HepG2 (cell line): ENCODE measurements at regions not wholly inside any gene's neighbourhood (a gene's known extent, or its start where the extent isn't known, plus 50 kb on each side); places are given as distances from the start of the nearest gene placed in this dataset.

Source experiments
- ATAC-seq: fragments of 200-7000 bp; cut with Tn5 transposase; 3 replicates; pipeline ENCODE4 v1.9.1; 2020; ENCODE audit warnings: mild to moderate bottlenecking, moderate library complexity
- BruUV-seq: library from RNA; stranded (reverse); fragments of 400-500 nt; replicated peaks from 2 replicates; lab custom pipeline; 2021; lab: Mats Ljungman, UMichigan
- CTCF ChIA-PET: fragments of 300-600 bp; formaldehyde crosslinking; extraction: SDS; loops from one replicate; lab custom pipeline; 2021; ENCODE audit warnings: low total read pairs, inconsistent platforms, low intra/inter-chr PET ratio; lab: Yijun Ruan, JAX
- POLR2A ChIA-PET: fragments of 350-600 bp; sonication (Branson Sonifier 250); formaldehyde crosslinking; loops from one replicate; lab custom pipeline; 2020; ENCODE audit warnings: antibody characterized with exemption, inconsistent platforms; lab: Yijun Ruan, JAX
- DNase-seq: peaks from one replicate; pipeline ENCODE4 v3.0.0-alpha.2; 2015; ENCODE audit warnings: low spot score
- FAIRE-seq: peaks from 3 replicates; lab custom pipeline; 2011; peaks lifted over from hg19 to GRCh38; lab: Jason Lieb, UNC
- H2AFZ ChIP-seq: one replicate; pipeline ENCODE4 v1.6.1; 2011; ENCODE audit warnings: low read length, inconsistent platforms
- H3K27ac ChIP-seq: fragments of 300-600 bp; 3 replicates; pipeline ENCODE4 v1.8.0; 2011; ENCODE audit warnings: mixed run types, mild to moderate bottlenecking, mixed read lengths, low read length, inconsistent platforms; ENCODE audit not compliant: insufficient read depth; ENCODE audit errors: extremely low read length
- H3K27me3 ChIP-seq, 2 experiments: fragments of 200-600 bp in 1 of 2; 2 replicates in 1 of 2; 3 replicates in 1 of 2; pipeline versions ENCODE4 v1.6.0 to v1.8.0; 2011; ENCODE audit warnings: low read length in 2 of 2, mild to moderate bottlenecking in 2 of 2, moderate library complexity in 2 of 2, inconsistent platforms in 1 of 2; ENCODE audit not compliant: insufficient read depth in 2 of 2, control insufficient read depth in 1 of 2
- H3K36me3 ChIP-seq, 2 experiments: fragments of 200-600 bp in 1 of 2; replicated peaks in 1 of 2; 2 replicates in 1 of 2; 3 replicates in 1 of 2; pipeline versions ENCODE4 v1.5.1 to v1.8.0; 2011; ENCODE audit warnings: low read length in 2 of 2, inconsistent platforms in 1 of 2; ENCODE audit not compliant: insufficient read depth in 2 of 2, control insufficient read depth in 1 of 2
- H3K4me1 ChIP-seq: 2 replicates; pipeline ENCODE4 v1.5.1; 2012; ENCODE audit warnings: low read length, inconsistent platforms; ENCODE audit not compliant: insufficient read depth
- H3K4me2 ChIP-seq: 2 replicates; pipeline ENCODE4 v1.6.0; 2011; ENCODE audit warnings: low read depth, low read length, inconsistent platforms
- H3K4me3 ChIP-seq, 3 experiments: fragments of 200-600 bp in 1 of 3; sonication (generic), shearing (Covaris generic) in 1 of 3; replicated peaks in 1 of 3; 2 replicates each; pipeline ENCODE4 v1.5.1; 2011 to 2016; ENCODE audit warnings: low read length in 3 of 3, inconsistent platforms in 2 of 3, low read depth in 2 of 3, mild to moderate bottlenecking in 2 of 3, control low read depth in 1 of 3, mixed read lengths in 1 of 3; ENCODE audit not compliant: insufficient read depth in 1 of 3
- H3K79me2 ChIP-seq: one replicate; pipeline ENCODE4 v1.6.1; 2011; ENCODE audit warnings: low read length, inconsistent platforms; ENCODE audit not compliant: insufficient read depth
- H3K9ac ChIP-seq: 2 replicates; pipeline ENCODE4 v1.6.0; 2011; ENCODE audit warnings: mild to moderate bottlenecking, low read depth, low read length, inconsistent platforms; ENCODE audit not compliant: insufficient read depth
- H3K9me3 ChIP-seq: 2 replicates; pipeline ENCODE4 v1.5.1; 2012; ENCODE audit warnings: mild to moderate bottlenecking, low read length
- H4K20me1 ChIP-seq: 2 replicates; pipeline ENCODE4 v1.6.0; 2011; ENCODE audit warnings: inconsistent platforms, mild to moderate bottlenecking, low read length, moderate library complexity; ENCODE audit not compliant: insufficient read depth
- AHDC1 ChIP-seq: sonication (generic); formaldehyde crosslinking; IDR thresholded peaks from 2 replicates; pipeline ENCODE4 v1.5.1; 2020; ENCODE audit warnings: mild to moderate bottlenecking, missing genetic modification reagents, borderline replicate concordance
- FOXA3 ChIP-seq: IDR thresholded peaks from 2 replicates; pipeline ENCODE4 v1.6.1; 2016; ENCODE audit warnings: missing genetic modification reagents, missing compliant biosample characterization
- GATAD2A ChIP-seq: IDR thresholded peaks from 2 replicates; pipeline ENCODE4 v1.6.1; 2016
- HNF4A ChIP-seq: sonication (generic); formaldehyde crosslinking; IDR thresholded peaks from 2 replicates; pipeline ENCODE4 v1.4.0; 2020; ENCODE audit warnings: missing genetic modification reagents
- KAT2B ChIP-seq: fragments of 150-350 bp; IDR thresholded peaks from 2 replicates; pipeline ENCODE4 v1.6.1; 2014; ENCODE audit warnings: low read depth, low read length, borderline replicate concordance
- LCORL ChIP-seq, 2 experiments: fragments of 450-650 bp in 1 of 2; sonication (generic) in 1 of 2; formaldehyde crosslinking in 1 of 2; IDR thresholded peaks; 2 replicates each; pipeline versions ENCODE4 v1.5.0 to v1.6.1; 2017 to 2020; ENCODE audit warnings: antibody characterized with exemption in 1 of 2, missing genetic modification reagents in 1 of 2
- ONECUT2 ChIP-seq: sonication (generic); formaldehyde crosslinking; IDR thresholded peaks from 2 replicates; pipeline ENCODE4 v1.4.0; 2020; ENCODE audit warnings: missing genetic modification reagents
- ZNF704 ChIP-seq: sonication (generic); formaldehyde crosslinking; IDR thresholded peaks from 2 replicates; pipeline ENCODE4 v1.8.1; 2023; ENCODE audit warnings: mild to moderate bottlenecking, inconsistent platforms, moderate library complexity, missing genetic modification reagents, borderline replicate concordance
- ZNF768 ChIP-seq: sonication (generic); formaldehyde crosslinking; IDR thresholded peaks from 2 replicates; pipeline ENCODE4 v1.4.0; 2020; ENCODE audit warnings: missing genetic modification reagents
- WGBS: methylation state at CpG from one replicate; pipeline ENCODE4 v1.1.6; 2017; ENCODE audit warnings: low lambda C conversion rate; 5-methylcytosine and 5-hydroxymethylcytosine counted together
- in situ Hi-C: cut with HindIII; loops from 2 replicates; pipeline ENCODE4 v1.10.0; 2017; ENCODE audit warnings: low pct_unique_long_range_greater_than_20kb; ENCODE audit not compliant: extremely low pct_ligation_motif_present
- intact Hi-C: fragments of 100-400 bp; cut with micrococcal nuclease; formaldehyde crosslinking; loops from one replicate; pipeline ENCODE4 v1.10.0; 2022; ENCODE audit not compliant: unreplicated experiment

- in situ Hi-C loops (no loop called here), intact Hi-C loops (no loop called here)
- Histone ChIP-seq H3K79me2 (no peaks in the 10 kb centered on the region), H3K4me2 (no peak overlapping the region), H4K20me1 (no peaks in the 10 kb centered on the region), H3K36me3 (no peaks in the 10 kb centered on the region), H3K9me3 (no peaks in the 10 kb centered on the region), H3K9ac (no peak overlapping the region), H3K4me3 (no peak overlapping the region), H3K4me1 (no peaks in the 10 kb centered on the region), H2AFZ (no peak overlapping the region), H3K27ac (no peak overlapping the region), H3K27me3 (no peaks in the 10 kb centered on the region)
- no peak for TF ChIP-seq ZNF704 (CRISPR knock-in tag)
- no peak for TF ChIP-seq ZNF768
- TF ChIP-seq ONECUT2 (CRISPR knock-in tag), result peak; percentile 66; the same call in 1 of the 2 replicates
- TF ChIP-seq KAT2B, result 0 out of 2 replicates have a peak, but pooled peaks have one; percentile 23
- peak; percentile 17; the same call in 1 of the 2 replicates for TF ChIP-seq FOXA3 (CRISPR knock-in tag)
- TF ChIP-seq GATAD2A (CRISPR knock-in tag), result peak; percentile 31; the same call in 1 of the 2 replicates
- no peak for TF ChIP-seq LCORL (IDR thresholded peaks at IDR 0.05)
- no peak for TF ChIP-seq LCORL (CRISPR knock-in tag; IDR thresholded peaks at IDR 0.05)
- TF ChIP-seq HNF4A (CRISPR knock-in tag), result peak; percentile 47
- TF ChIP-seq AHDC1 (CRISPR knock-in tag), result peak; percentile 23; the same call in 1 of the 2 replicates
- POLR2A ChIA-PET, result no interaction called here
- CTCF ChIA-PET, result no interaction called here
- no TSS peak for BruUV-seq
- FAIRE-seq (no peak), ATAC-seq (peak; percentile 34; the same call in 1 of the 3 replicates), DNase-seq (no peak)
- WGBS, result 0% methylated on average over 1 of the region's 1 CpG
These were observed 379.0 kb downstream of the GBE1 start for GRCh38 chr3:81382470-81382869.
